ENCODE measurements at regions not wholly inside any gene's neighbourhood (a gene's known extent, or its start where the extent isn't known, plus 50 kb on each side); places are given as distances from the start of the nearest gene placed in this dataset.

DNA sequence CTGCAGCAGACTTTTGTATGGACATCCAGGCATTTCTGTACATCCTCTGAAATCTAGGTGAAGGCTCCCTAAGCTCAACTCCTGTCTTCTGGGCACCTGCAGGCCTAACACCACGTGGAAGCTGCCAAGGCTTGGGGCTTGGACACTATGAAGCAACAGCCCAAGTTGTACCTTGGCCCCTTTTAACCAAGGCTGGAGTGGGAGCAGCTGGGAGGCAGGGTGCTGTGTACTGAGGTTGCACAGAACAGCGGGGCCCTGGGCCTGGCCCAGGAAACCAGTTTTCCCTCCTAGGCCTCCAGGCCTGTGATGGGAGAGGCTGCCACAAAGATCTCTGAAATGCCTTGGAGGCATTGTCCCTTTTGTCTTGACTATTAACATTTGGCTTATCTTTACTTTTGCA is 214.4 kb upstream of the LRIG3 start:
- DNase-seq (ENCODE audit: extremely low read depth, low read depth), result no peak
- TF ChIP-seq, protein P1, sequence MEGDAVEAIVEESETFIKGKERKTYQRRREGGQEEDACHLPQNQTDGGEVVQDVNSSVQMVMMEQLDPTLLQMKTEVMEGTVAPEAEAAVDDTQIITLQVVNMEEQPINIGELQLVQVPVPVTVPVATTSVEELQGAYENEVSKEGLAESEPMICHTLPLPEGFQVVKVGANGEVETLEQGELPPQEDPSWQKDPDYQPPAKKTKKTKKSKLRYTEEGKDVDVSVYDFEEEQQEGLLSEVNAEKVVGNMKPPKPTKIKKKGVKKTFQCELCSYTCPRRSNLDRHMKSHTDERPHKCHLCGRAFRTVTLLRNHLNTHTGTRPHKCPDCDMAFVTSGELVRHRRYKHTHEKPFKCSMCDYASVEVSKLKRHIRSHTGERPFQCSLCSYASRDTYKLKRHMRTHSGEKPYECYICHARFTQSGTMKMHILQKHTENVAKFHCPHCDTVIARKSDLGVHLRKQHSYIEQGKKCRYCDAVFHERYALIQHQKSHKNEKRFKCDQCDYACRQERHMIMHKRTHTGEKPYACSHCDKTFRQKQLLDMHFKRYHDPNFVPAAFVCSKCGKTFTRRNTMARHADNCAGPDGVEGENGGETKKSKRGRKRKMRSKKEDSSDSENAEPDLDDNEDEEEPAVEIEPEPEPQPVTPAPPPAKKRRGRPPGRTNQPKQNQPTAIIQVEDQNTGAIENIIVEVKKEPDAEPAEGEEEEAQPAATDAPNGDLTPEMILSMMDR (IDR thresholded peaks at IDR 0.05; ENCODE audit: low read depth, low read length, missing control alignments), result no peak
- no peak overlapping the region for H3K4me3 ChIP-seq (replicated peaks; ENCODE audit: low read depth, low read length)

DNA sequence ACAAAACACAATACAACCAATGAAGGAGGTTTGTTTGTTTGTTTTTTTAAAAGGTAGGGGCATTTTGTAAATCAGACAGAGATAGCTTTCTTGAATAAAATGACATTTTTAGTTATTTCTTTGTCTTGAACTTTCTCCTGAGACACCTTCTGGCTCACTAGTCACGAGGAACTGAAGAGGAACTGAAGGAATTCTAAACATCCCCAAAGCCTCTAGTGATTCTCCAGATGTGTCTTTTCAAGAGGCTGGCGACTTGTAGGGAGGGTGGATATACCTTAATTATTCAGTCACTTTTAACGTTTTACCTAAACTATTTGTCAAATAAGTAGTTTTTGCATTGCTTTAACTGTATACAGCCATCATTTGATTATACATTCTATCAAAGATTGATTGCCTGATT is 211.2 kb upstream of the LRIG3 start:
- H3K4me3 ChIP-seq (replicated peaks; ENCODE audit: low read depth, low read length), result no peak overlapping the region
- DNase-seq (ENCODE audit: extremely low read depth, low read depth), result no peak
- TF ChIP-seq, protein P1 (IDR thresholded peaks at IDR 0.05; ENCODE audit: low read depth, low read length, missing control alignments), result no peak

DNA sequence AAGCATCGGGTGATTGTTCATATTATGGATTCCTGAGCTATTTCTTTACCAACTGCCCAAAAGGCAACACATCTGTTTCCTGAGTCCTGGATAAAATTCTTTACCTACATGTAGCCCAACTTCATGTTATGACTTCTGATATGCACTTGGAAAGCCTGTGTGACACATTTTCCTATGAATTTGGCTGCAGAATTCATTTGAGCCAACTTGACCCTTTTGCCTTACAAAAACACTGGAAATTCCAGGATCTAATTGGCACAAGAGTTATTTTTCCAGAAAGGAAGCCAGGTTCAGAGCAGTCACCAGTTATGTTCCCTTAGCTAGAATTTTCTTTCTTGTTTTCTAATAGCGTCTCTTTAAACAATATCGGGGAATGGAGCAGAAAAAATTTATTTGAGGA is 202.5 kb upstream of the LRIG3 start:
- H3K4me3 ChIP-seq (replicated peaks; ENCODE audit: low read depth, low read length), result no peak overlapping the region
- TF ChIP-seq, protein P1 (IDR thresholded peaks at IDR 0.05; ENCODE audit: low read depth, low read length, missing control alignments), result no peak
- no peak for DNase-seq (ENCODE audit: extremely low read depth, low read depth)

DNA sequence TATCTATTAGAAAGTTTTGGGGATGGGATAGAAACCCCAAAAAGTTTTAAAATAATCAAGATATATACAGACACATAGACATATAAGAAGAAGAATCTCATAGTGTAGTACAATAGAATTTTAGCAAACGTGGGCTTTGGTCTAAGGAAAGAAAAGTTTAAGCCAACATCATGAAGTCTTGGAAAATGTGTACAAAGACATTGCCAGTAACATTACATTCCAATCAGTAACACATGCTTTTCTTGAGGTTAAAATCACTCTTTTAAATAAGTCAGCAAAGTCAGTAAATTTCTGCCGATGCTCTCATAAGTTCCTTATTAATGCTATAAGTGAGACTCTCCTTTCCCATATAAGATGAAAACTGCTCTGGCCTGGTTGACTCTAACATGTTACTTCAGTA is 201.1 kb upstream of the LRIG3 start:
- no peak overlapping the region for H3K4me3 ChIP-seq (replicated peaks; ENCODE audit: low read depth, low read length)
- TF ChIP-seq, protein P1 (IDR thresholded peaks at IDR 0.05; ENCODE audit: low read depth, low read length, missing control alignments), result no peak

DNA sequence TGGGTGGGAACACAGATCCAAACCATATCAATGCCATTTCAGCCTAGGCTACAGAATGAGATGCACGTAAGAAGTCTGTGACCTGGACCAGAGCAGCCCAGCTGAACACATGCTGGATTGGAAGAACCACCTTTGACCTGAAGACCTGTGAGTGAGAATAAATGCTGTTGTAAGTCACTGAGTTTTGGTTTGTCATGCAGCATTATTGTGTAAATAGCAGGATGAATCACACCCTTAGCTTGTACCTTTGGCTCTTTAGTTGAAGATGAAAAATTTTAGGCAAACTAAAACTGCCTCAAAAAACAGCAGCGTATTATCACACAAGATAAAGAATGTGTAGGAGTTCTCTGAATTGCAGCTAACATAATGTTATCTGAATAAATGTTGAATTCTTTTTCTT is 199.4 kb upstream of the LRIG3 start:
- no peak overlapping the region for H3K4me3 ChIP-seq (replicated peaks; ENCODE audit: low read depth, low read length)
- no peak for DNase-seq (ENCODE audit: extremely low read depth, low read depth)
- TF ChIP-seq, protein P1 (IDR thresholded peaks at IDR 0.05; ENCODE audit: low read depth, low read length, missing control alignments), result no peak

More for the DNA sequence above, 201.1 kb upstream of the LRIG3 start:
- DNase-seq (ENCODE audit: extremely low read depth, low read depth), result no peak

DNA sequence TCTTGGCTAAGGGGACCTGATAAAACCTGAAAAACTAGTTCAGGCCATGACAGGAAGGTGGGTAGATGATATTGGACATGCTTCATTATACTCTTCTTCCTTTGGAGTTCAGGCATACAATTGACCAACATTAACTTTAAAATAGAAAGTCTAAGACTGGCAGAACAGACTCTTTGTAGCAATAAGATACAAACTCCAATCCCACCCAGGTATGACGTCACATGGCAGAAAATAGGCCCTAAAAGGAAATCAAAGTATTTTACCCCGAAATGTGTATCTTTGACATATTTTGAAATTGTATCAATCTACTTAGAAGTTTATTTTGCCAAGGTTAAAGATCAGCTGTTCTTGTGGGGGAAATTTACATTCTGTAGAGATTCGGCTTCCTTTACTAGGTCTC is 198.1 kb upstream of the LRIG3 start:
- H3K4me3 ChIP-seq (replicated peaks; ENCODE audit: low read depth, low read length), result no peak overlapping the region
- TF ChIP-seq, protein P1 (IDR thresholded peaks at IDR 0.05; ENCODE audit: low read depth, low read length, missing control alignments), result no peak
- no peak for DNase-seq (ENCODE audit: extremely low read depth, low read depth)

DNA sequence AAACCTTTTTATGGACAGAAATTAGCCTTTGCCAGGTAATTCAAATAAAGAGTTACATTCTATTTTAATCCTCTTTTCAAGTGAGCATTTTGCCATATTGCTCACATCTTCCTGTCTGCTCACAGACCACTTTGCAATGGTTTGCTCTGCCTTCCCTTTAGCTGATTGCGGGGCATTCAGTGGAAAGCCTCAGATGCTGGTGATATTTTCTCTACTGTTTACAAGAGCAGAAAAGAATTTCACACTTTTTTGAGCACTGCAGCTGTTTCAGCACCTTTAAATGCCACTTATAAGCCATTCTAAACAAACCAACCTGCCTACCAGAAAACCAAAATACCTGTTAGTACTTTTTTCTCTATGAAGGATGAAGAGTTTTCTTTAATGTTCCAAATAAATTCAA is 195.7 kb upstream of the LRIG3 start:
- no peak for DNase-seq (ENCODE audit: extremely low read depth, low read depth)
- TF ChIP-seq, protein P1 (IDR thresholded peaks at IDR 0.05; ENCODE audit: low read depth, low read length, missing control alignments), result no peak
- H3K4me3 ChIP-seq (replicated peaks; ENCODE audit: low read depth, low read length), result no peak overlapping the region
